HL-60 (cell line): ENCODE measurements at regions not wholly inside any gene's neighbourhood (a gene's known extent, or its start where the extent isn't known, plus 50 kb on each side); places are given as distances from the start of the nearest gene placed in this dataset.
"Not testable (repeated sequence)": the region's sequence is repeated elsewhere in the genome, so short reads cannot be mapped to it uniquely, and the experiment has no call there.

ENCODE experiments used
- CTCF ChIP-seq: IDR thresholded peaks from one replicate; pipeline ENCODE4 v1.5.1; 2011; ENCODE audit warnings: low read length, control low read depth, inconsistent platforms; ENCODE audit not compliant: insufficient read depth
- REST ChIP-seq: IDR thresholded peaks from 2 replicates; pipeline ENCODE4 v1.6.1; 2012; ENCODE audit warnings: low read depth; ENCODE audit not compliant: insufficient replicate concordance
- SPI1 ChIP-seq: IDR thresholded peaks from 2 replicates; pipeline ENCODE4 v1.6.1; 2012; ENCODE audit warnings: low read depth, mild to moderate bottlenecking, borderline replicate concordance

GRCh38 chr10:22119575-22119974 lies 98.2 kb downstream of the EBLN1 start:
- not testable (repeated sequence) for TF ChIP-seq CTCF, SPI1, REST
